OCI-LY3 (cell line): ENCODE measurements at regions not wholly inside any gene's neighbourhood (a gene's known extent, or its start where the extent isn't known, plus 50 kb on each side); places are given as distances from the start of the nearest gene placed in this dataset.

Source experiments
- EZH2phosphoT487 ChIP-seq: fragments of 200-600 bp; shearing (Covaris generic); IDR thresholded peaks from 2 replicates; pipeline ENCODE4 v1.6.1; 2018; ENCODE audit warnings: antibody characterized with exemption, mixed run types, low read depth
- TF ChIP-seq, protein P1 (sequence below): fragments of 200-600, 300-600 bp; sonication (generic); IDR thresholded peaks from 2 replicates; pipeline ENCODE4 v1.5.1; 2014; ENCODE audit warnings: antibody characterized with exemption, low read length, low read depth

DNA sequence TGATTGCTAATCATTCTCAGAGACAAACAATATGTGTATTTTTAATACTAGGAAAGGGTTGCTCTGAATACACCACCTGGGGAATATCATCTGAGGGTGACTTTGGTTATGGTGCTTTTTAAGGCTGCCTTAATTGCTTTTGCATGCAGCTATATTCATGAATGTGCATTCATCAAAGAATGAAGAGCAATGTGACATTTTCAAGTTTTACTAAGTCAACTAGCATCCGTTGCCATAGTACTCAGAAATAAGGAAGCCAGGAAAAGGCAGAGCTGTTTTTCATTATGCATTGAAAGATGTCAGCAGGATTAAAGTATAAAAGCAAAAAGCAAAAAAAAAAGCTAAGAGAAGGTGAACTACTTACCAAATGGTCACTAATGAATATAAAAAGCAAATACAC lies 67.4 kb upstream of the PCDH18 start:
- no peak for TF ChIP-seq EZH2phosphoT487
- TF ChIP-seq, protein P1, sequence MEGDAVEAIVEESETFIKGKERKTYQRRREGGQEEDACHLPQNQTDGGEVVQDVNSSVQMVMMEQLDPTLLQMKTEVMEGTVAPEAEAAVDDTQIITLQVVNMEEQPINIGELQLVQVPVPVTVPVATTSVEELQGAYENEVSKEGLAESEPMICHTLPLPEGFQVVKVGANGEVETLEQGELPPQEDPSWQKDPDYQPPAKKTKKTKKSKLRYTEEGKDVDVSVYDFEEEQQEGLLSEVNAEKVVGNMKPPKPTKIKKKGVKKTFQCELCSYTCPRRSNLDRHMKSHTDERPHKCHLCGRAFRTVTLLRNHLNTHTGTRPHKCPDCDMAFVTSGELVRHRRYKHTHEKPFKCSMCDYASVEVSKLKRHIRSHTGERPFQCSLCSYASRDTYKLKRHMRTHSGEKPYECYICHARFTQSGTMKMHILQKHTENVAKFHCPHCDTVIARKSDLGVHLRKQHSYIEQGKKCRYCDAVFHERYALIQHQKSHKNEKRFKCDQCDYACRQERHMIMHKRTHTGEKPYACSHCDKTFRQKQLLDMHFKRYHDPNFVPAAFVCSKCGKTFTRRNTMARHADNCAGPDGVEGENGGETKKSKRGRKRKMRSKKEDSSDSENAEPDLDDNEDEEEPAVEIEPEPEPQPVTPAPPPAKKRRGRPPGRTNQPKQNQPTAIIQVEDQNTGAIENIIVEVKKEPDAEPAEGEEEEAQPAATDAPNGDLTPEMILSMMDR: no peak
